SK-N-SH (cell line): ENCODE measurements at regions not wholly inside any gene's neighbourhood (a gene's known extent, or its start where the extent isn't known, plus 50 kb on each side); places are given as distances from the start of the nearest gene placed in this dataset.

ENCODE experiments used
- CTCF ChIA-PET: fragments of 300-600, 350-600 bp; formaldehyde crosslinking; extraction: SDS; loops from one replicate; lab custom pipeline; 2021; lab: Yijun Ruan, JAX
- POLR2A ChIA-PET: fragments of 350-600 bp; sonication (Branson Sonifier 250); formaldehyde crosslinking; extraction: SDS; loops from one replicate; lab custom pipeline; 2020; ENCODE audit warnings: antibody characterized with exemption, inconsistent platforms; lab: Yijun Ruan, JAX
- DNase-seq: peaks from one replicate; pipeline ENCODE4 v3.0.0; 2012
- H2AFZ ChIP-seq: fragments of 200-600 bp; sonication (generic); 2 replicates; pipeline ENCODE4 v1.8.1; 2016; ENCODE audit warnings: antibody characterized with exemption, mild to moderate bottlenecking, low read depth
- H3F3A ChIP-seq: fragments of 200-600 bp; sonication (generic); replicated peaks from 2 replicates; pipeline ENCODE3; 2016; ENCODE audit warnings: antibody characterized with exemption, mild to moderate bottlenecking; ENCODE audit not compliant: insufficient read depth
- H3K27ac ChIP-seq, 2 experiments: fragments of 200-500 bp in 1 of 2; fragments of 200-600 bp in 1 of 2; sonication (Bioruptor generic) in 1 of 2; sonication (generic), shearing (Covaris generic) in 1 of 2; 2 replicates each; pipeline versions ENCODE4 v1.5.1 to v1.6.1; 2014 to 2016; ENCODE audit warnings: low read depth in 2 of 2, inconsistent platforms in 1 of 2, low read length in 1 of 2, mild to moderate bottlenecking in 1 of 2, mixed read lengths in 1 of 2
- H3K27me3 ChIP-seq: fragments of 200-600 bp; sonication (generic), shearing (Covaris generic); 2 replicates; pipeline ENCODE4 v1.6.1; 2016; ENCODE audit warnings: mixed run types; ENCODE audit not compliant: insufficient read depth
- H3K36me3 ChIP-seq, 2 experiments: fragments of 200-500 bp in 1 of 2; fragments of 200-600 bp in 1 of 2; sonication (Bioruptor generic) in 1 of 2; sonication (generic) in 1 of 2; replicated peaks in 1 of 2; 2 replicates each; pipeline versions ENCODE3 to v1.5.1; 2014 to 2016; ENCODE audit warnings: low read length in 1 of 2, mild to moderate bottlenecking in 1 of 2; ENCODE audit not compliant: insufficient read depth in 2 of 2, control insufficient read depth in 1 of 2
- H3K4me1 ChIP-seq, 2 experiments: fragments of 200-500 bp in 1 of 2; fragments of 200-600 bp in 1 of 2; sonication (Bioruptor generic) in 1 of 2; sonication (generic), shearing (Covaris generic) in 1 of 2; 2 replicates each; pipeline versions ENCODE4 v1.5.1 to v1.6.1; 2014 to 2016; ENCODE audit warnings: low read depth in 1 of 2, low read length in 1 of 2, mixed run types in 1 of 2; ENCODE audit not compliant: insufficient read depth in 2 of 2, control insufficient read depth in 1 of 2
- H3K4me2 ChIP-seq: fragments of 200-600 bp; sonication (generic), shearing (Covaris generic); 2 replicates; pipeline ENCODE4 v1.6.1; 2017; ENCODE audit warnings: mixed run types
- H3K4me3 ChIP-seq, 2 experiments: fragments of 200-500 bp in 1 of 2; fragments of 200-600 bp in 1 of 2; sonication (Bioruptor generic) in 1 of 2; sonication (generic), shearing (Covaris generic) in 1 of 2; 2 replicates each; pipeline versions ENCODE4 v1.5.1 to v1.8.1; 2014 to 2016; ENCODE audit warnings: low read depth in 2 of 2, inconsistent platforms in 1 of 2, low read length in 1 of 2, mild to moderate bottlenecking in 1 of 2, mixed read lengths in 1 of 2, moderate library complexity in 1 of 2
- H3K79me2 ChIP-seq: fragments of 200-600 bp; sonication (generic); 2 replicates; pipeline ENCODE4 v1.8.1; 2017; ENCODE audit warnings: mild to moderate bottlenecking; ENCODE audit not compliant: insufficient read depth
- H3K9ac ChIP-seq: fragments of 200-600 bp; sonication (generic); 2 replicates; pipeline ENCODE4 v1.6.1; 2017; ENCODE audit warnings: mixed run types
- H3K9me2 ChIP-seq: fragments of 200-600 bp; sonication (generic); 2 replicates; pipeline ENCODE4 v1.6.1; 2017; ENCODE audit warnings: mixed run types
- H3K9me3 ChIP-seq: fragments of 200-600 bp; sonication (generic); 2 replicates; pipeline ENCODE4 v1.6.1; 2017; ENCODE audit warnings: mixed run types, mild to moderate bottlenecking, moderate library complexity
- H4K20me1 ChIP-seq: fragments of 200-600 bp; sonication (generic); 2 replicates; pipeline ENCODE4 v1.6.1; 2017; ENCODE audit warnings: mild to moderate bottlenecking, mixed run types; ENCODE audit not compliant: insufficient read depth
- EP300 ChIP-seq, 2 experiments: IDR thresholded peaks; 2 replicates each; pipeline versions ENCODE4 v1.4.0 to v1.6.1; 2012; ENCODE audit warnings: borderline replicate concordance in 1 of 2, low read depth in 1 of 2, low read length in 1 of 2
- FOSL2 ChIP-seq: IDR thresholded peaks from 2 replicates; pipeline ENCODE4 v1.4.0; 2012; ENCODE audit warnings: low read depth, mild to moderate bottlenecking, moderate library complexity, borderline replicate concordance
- FOXJ3 ChIP-seq: sonication (generic); formaldehyde crosslinking; IDR thresholded peaks from 2 replicates; pipeline ENCODE4 v1.5.1; 2020; ENCODE audit warnings: mild to moderate bottlenecking, missing genetic modification reagents
- FOXM1 ChIP-seq: IDR thresholded peaks from 2 replicates; pipeline ENCODE4 v1.4.0; 2012; ENCODE audit warnings: low read depth, mild to moderate bottlenecking
- GABPA ChIP-seq: IDR thresholded peaks from 2 replicates; pipeline ENCODE4 v1.4.0; 2012; ENCODE audit warnings: low read depth, mild to moderate bottlenecking
- MAX ChIP-seq: IDR thresholded peaks from 2 replicates; pipeline ENCODE4 v1.4.0; 2012; ENCODE audit warnings: low read depth
- MEF2A ChIP-seq: IDR thresholded peaks from 2 replicates; pipeline ENCODE4 v1.4.0; 2012; ENCODE audit warnings: low read depth, borderline replicate concordance
- NFIC ChIP-seq: IDR thresholded peaks from 2 replicates; pipeline ENCODE4 v1.4.0; 2012; ENCODE audit warnings: borderline replicate concordance
- POLR2AphosphoS5 ChIP-seq: IDR thresholded peaks from 2 replicates; pipeline ENCODE4 v1.6.1; 2012; ENCODE audit warnings: low read depth, low read length
- RAD21 ChIP-seq: IDR thresholded peaks from 2 replicates; pipeline ENCODE4 v1.6.1; 2012; ENCODE audit warnings: mild to moderate bottlenecking, low read length
- RCOR1 ChIP-seq: fragments of 150-350 bp; IDR thresholded peaks from 2 replicates; pipeline ENCODE4 v1.6.1; 2017; ENCODE audit warnings: antibody characterized with exemption, low read length
- SIN3A ChIP-seq: IDR thresholded peaks from 2 replicates; pipeline ENCODE4 v1.6.1; 2012; ENCODE audit warnings: low read depth, mild to moderate bottlenecking, low read length, moderate library complexity, borderline replicate concordance
- SMC3 ChIP-seq: IDR thresholded peaks from 2 replicates; pipeline ENCODE4 v1.6.1; 2012; ENCODE audit warnings: low read depth, low read length, improper control_type of control experiment
- TCF12 ChIP-seq: IDR thresholded peaks from 2 replicates; pipeline ENCODE4 v1.4.0; 2012
- TEAD4 ChIP-seq: IDR thresholded peaks from 2 replicates; pipeline ENCODE4 v1.4.0; 2012; ENCODE audit warnings: mild to moderate bottlenecking, borderline replicate concordance; ENCODE audit not compliant: insufficient read depth
- WGBS: methylation state at CpG from one replicate; pipeline ENCODE4 v1.1.6; 2017; ENCODE audit warnings: low lambda C conversion rate; 5-methylcytosine and 5-hydroxymethylcytosine counted together
- TF ChIP-seq, protein P1 (sequence below): IDR thresholded peaks from 2 replicates; pipeline ENCODE4 v1.6.1; 2012; ENCODE audit warnings: mild to moderate bottlenecking, low read depth, low read length, moderate library complexity

GRCh38 chr6:163983679-163984078 is 569.2 kb downstream of the QKI start:
- H3K4me1 ChIP-seq: peaks cover 0 to 8% of the 10 kb centered on the region in 2 experiments; a peak in 1 of 4 replicates
- no peak overlapping the region for H2AFZ ChIP-seq
- H3K9me3 ChIP-seq: no peaks in the 10 kb centered on the region
- no peaks in the 10 kb centered on the region for H3K79me2 ChIP-seq
- H3K27ac ChIP-seq: no peak overlapping the region
- TF ChIP-seq POLR2AphosphoS5 (no peak), FOSL2 (no peak), MAX (no peak)
- TF ChIP-seq, all 33 proteins: peak for 0
- H3F3A ChIP-seq: no peaks in the 10 kb centered on the region
- no peak overlapping the region for H3K4me2 ChIP-seq
- WGBS: 68% methylated on average over 10 of the region's 10 CpGs
- no peaks in the 10 kb centered on the region for H4K20me1 ChIP-seq
- ChIA-PET CTCF (no interaction called here), POLR2A (no interaction called here)
- H3K9me2 ChIP-seq: no peaks in the 10 kb centered on the region
- no peaks in the 10 kb centered on the region for H3K36me3 ChIP-seq
- no peaks in the 10 kb centered on the region for H3K27me3 ChIP-seq
- no peak for DNase-seq
- no peak overlapping the region for H3K4me3 ChIP-seq
- no peak overlapping the region for H3K9ac ChIP-seq

DNA sequence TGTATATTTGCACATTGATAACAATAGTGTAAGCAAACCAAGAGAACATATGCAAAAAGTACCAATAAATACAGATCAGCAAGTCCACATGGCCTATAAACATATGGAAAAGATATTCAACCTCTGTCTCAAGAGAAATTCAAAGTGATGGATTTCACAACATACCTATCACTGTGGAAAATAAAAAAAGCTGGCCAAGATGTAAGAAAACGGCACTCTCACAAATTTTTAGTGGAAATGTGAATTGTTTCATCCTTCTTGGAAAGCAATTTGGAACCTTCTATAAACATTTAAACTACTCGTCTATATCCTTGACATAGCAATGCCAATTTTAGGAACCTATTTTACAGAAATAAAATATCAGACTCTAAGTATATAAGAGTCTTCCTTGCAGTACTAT is 559.8 kb downstream of the QKI start:
- Histone ChIP-seq H3K79me2 (no peaks in the 10 kb centered on the region), H3K9me2 (no peaks in the 10 kb centered on the region), H3K4me1 (no peaks in the 10 kb centered on the region), H3K4me2 (no peak overlapping the region), H4K20me1 (no peaks in the 10 kb centered on the region), H3K27me3 (no peaks in the 10 kb centered on the region), H3K9ac (no peak overlapping the region), H3F3A (no peaks in the 10 kb centered on the region), H3K36me3 (no peaks in the 10 kb centered on the region), H3K9me3 (no peaks in the 10 kb centered on the region), H3K27ac (no peak overlapping the region), H2AFZ (no peak overlapping the region), H3K4me3 (no peak overlapping the region)
- CTCF ChIA-PET: no interaction called here
- 41% methylated on average over 2 of the region's 2 CpGs for WGBS
- DNase-seq: no peak
- POLR2A ChIA-PET: no interaction called here
- TF ChIP-seq GABPA (no peak), RAD21 (no peak), SMC3 (no peak), RCOR1 (no peak), POLR2AphosphoS5 (no peak), MEF2A (no peak), FOXM1 (no peak), TCF12 (no peak), SIN3A (no peak), FOXJ3 (CRISPR knock-in tag) (no peak), NFIC (no peak), EP300 (IDR thresholded peaks at IDR 0.05; ENCODE audit: borderline replicate concordance in 1 of 2, low read depth in 1 of 2, low read length in 1 of 2) (no peak), TEAD4 (no peak)
- TF ChIP-seq, protein P1, sequence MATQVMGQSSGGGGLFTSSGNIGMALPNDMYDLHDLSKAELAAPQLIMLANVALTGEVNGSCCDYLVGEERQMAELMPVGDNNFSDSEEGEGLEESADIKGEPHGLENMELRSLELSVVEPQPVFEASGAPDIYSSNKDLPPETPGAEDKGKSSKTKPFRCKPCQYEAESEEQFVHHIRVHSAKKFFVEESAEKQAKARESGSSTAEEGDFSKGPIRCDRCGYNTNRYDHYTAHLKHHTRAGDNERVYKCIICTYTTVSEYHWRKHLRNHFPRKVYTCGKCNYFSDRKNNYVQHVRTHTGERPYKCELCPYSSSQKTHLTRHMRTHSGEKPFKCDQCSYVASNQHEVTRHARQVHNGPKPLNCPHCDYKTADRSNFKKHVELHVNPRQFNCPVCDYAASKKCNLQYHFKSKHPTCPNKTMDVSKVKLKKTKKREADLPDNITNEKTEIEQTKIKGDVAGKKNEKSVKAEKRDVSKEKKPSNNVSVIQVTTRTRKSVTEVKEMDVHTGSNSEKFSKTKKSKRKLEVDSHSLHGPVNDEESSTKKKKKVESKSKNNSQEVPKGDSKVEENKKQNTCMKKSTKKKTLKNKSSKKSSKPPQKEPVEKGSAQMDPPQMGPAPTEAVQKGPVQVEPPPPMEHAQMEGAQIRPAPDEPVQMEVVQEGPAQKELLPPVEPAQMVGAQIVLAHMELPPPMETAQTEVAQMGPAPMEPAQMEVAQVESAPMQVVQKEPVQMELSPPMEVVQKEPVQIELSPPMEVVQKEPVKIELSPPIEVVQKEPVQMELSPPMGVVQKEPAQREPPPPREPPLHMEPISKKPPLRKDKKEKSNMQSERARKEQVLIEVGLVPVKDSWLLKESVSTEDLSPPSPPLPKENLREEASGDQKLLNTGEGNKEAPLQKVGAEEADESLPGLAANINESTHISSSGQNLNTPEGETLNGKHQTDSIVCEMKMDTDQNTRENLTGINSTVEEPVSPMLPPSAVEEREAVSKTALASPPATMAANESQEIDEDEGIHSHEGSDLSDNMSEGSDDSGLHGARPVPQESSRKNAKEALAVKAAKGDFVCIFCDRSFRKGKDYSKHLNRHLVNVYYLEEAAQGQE: no peak
